ENCODE measurements at regions not wholly inside any gene's neighbourhood (a gene's known extent, or its start where the extent isn't known, plus 50 kb on each side); places are given as distances from the start of the nearest gene placed in this dataset.
A peak's percentile ranks its signal among the peaks of the same experiment; 100 is the strongest.

- no peaks in the 10 kb centered on the region for H3K9me3 Mint-ChIP-seq
- H3K36me3 Mint-ChIP-seq (ENCODE audit: low read depth): no peaks in the 10 kb centered on the region
- H3K27me3 Mint-ChIP-seq (ENCODE audit: insufficient read depth): peaks cover 3% of the 10 kb centered on the region; the same call in 1 of the 2 replicates
- DNase-seq: no peak
- peaks cover 12% of the 10 kb centered on the region for H3K4me1 Mint-ChIP-seq (ENCODE audit: low read depth)
- no peak overlapping the region for H3K4me3 Mint-ChIP-seq
- no peak overlapping the region for H3K27ac Mint-ChIP-seq
- no peak for TF ChIP-seq CTCF (IDR thresholded peaks at IDR 0.05)
These were observed 764.3 kb downstream of the MTRR start for GRCh38 chr5:8633259-8633658.

GRCh38 chr5:8633696-8634095 is 764.7 kb downstream of the MTRR start:
- Mint-ChIP-seq H3K27me3 (ENCODE audit: insufficient read depth) (peaks cover 5% of the 10 kb centered on the region), H3K27ac (no peak overlapping the region), H3K4me3 (no peak overlapping the region), H3K9me3 (no peaks in the 10 kb centered on the region), H3K4me1 (ENCODE audit: low read depth) (peaks cover 12% of the 10 kb centered on the region), H3K36me3 (ENCODE audit: low read depth) (no peaks in the 10 kb centered on the region)
- TF ChIP-seq CTCF (IDR thresholded peaks at IDR 0.05): no peak
- peak; percentile 15 for DNase-seq

- no peak for DNase-seq
- peaks cover 5% of the 10 kb centered on the region for H3K27me3 Mint-ChIP-seq (ENCODE audit: insufficient read depth)
- H3K4me1 Mint-ChIP-seq (ENCODE audit: low read depth): peaks cover 12% of the 10 kb centered on the region
- TF ChIP-seq CTCF (IDR thresholded peaks at IDR 0.05): no peak
- no peaks in the 10 kb centered on the region for H3K36me3 Mint-ChIP-seq (ENCODE audit: low read depth)
- H3K27ac Mint-ChIP-seq: no peak overlapping the region
- no peak overlapping the region for H3K4me3 Mint-ChIP-seq
- no peaks in the 10 kb centered on the region for H3K9me3 Mint-ChIP-seq
These were observed 765.3 kb downstream of the MTRR start for GRCh38 chr5:8634219-8634618.

GRCh38 chr5:8641786-8642505 is 773.0 kb downstream of the MTRR start:
- Mint-ChIP-seq H3K9me3 (no peaks in the 10 kb centered on the region), H3K36me3 (ENCODE audit: low read depth) (no peaks in the 10 kb centered on the region), H3K27ac (no peak overlapping the region), H3K4me3 (no peak overlapping the region), H3K27me3 (ENCODE audit: insufficient read depth) (peaks cover 2% of the 10 kb centered on the region; the same call in 1 of the 2 replicates), H3K4me1 (ENCODE audit: low read depth) (no peaks in the 10 kb centered on the region)
- DNase-seq: no peak
- no peak for TF ChIP-seq CTCF (IDR thresholded peaks at IDR 0.05)

GRCh38 chr5:8644377-8644776 is 775.4 kb downstream of the MTRR start:
- no peaks in the 10 kb centered on the region for H3K36me3 Mint-ChIP-seq (ENCODE audit: low read depth)
- no peak for DNase-seq
- no peak overlapping the region for H3K27ac Mint-ChIP-seq
- no peaks in the 10 kb centered on the region for H3K9me3 Mint-ChIP-seq
- no peak overlapping the region for H3K4me3 Mint-ChIP-seq
- TF ChIP-seq CTCF (IDR thresholded peaks at IDR 0.05): no peak
- no peaks in the 10 kb centered on the region for H3K27me3 Mint-ChIP-seq (ENCODE audit: insufficient read depth)
- no peaks in the 10 kb centered on the region for H3K4me1 Mint-ChIP-seq (ENCODE audit: low read depth)
